SIG-M5 treated with dmso at 0.1 percent for 504 hours (cell line): ENCODE measurements at regions not wholly inside any gene's neighbourhood (a gene's known extent, or its start where the extent isn't known, plus 50 kb on each side); places are given as distances from the start of the nearest gene placed in this dataset.

Source experiments
- DNase-seq: peaks from one replicate; lab custom pipeline; 2025; ENCODE audit not compliant: unreplicated experiment; lab: John Stamatoyannopoulos, UW

DNA sequence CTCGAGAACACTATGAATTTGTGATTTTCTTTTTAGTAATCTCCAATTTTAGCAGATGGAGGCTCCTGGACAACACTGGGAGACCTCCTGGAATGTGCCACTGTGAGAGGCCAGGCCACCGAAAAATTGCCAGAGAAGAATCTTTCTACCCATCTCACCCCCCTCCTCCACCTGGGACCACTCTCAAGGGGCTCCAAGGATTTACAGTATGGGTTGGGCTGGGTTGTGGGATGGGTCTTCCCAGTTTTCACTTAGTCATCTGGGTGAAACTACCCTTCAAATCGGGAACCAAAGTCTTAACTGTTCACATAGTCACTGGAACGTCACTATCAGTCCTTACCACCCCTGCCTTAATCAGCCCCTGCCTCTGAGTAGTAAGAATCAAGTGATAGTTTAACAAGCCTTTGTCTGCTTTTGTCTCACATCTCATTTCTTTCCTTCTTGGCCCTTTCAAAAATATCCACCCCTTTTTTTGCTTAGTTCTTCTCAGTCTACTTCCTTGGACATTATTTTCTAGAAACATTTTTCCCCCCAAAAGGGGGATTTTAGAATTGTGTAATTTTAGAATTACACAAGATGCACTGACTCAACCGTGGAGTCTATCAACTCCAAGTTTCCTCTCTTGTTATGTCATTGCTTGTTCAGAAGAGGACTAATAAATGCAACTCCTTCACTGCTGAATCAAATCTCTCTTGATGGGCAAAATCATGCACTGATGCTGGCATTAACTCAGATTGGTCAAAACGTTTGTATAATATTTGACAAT lies 148.2 kb upstream of the MOCS1 start:
- DNase-seq, result no peak

DNA sequence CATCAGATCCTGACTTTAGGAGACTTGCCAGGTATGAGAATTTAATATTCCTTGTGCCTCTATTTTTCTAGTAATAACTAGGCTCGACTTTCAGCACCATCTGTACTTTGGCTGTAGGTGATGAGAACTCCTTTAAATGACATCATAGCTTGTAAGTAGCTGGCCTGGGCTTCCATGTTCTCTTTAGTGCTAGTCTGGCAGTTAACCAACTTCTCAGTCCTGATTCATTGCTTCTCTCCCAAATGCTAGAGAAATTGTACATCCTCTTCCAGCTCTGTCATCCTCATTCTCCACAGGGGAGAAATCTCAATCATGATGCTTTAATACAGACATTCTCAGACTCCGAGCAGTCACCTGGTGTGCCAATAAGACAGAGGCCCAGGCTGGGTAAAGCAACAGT lies 143.5 kb upstream of the MOCS1 start:
- DNase-seq, result no peak

DNA sequence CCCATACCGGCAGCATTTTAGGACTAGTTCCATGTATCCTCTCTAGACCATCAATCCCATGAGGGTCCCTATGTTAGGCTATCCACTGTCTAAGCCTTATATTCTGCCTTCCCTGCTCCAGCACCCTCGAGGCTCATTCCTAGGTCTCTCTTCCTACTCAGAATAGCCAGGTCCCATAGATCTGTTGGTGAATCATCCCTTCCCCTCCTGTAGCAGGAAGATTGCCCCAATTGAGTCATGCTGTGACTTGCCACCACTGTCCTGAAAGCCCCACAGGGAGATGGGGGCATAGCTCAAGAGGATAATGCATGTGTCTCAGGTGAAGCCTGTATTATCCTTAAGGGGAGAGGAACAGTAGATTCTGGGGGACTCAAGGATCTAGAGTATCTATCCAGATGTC lies 143.1 kb upstream of the MOCS1 start:
- DNase-seq, result no peak

DNA sequence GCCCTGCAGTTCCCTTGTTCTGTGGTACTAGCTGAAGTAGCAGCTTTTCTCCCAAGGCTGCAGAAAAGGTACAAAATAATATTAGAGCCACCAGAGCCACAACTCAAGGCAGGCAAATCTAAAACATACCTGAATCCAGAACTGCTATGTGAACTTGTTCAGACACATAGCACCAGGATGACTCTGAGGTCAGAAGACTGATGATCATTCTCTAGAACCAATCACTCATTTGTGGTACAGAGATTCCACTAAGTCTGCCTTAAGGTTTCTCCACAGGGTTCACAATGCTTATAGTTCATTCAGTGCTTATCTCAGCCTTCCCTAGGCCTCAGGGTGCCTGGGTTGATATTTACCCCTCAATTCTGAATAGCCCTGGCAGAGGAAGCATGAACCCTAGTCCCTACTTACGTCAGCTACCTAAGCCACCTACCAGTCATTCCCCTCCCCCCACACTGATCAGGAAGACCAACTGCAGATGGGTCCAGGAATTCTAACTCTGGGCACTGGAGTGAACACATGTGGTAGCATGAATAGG lies 140.9 kb upstream of the MOCS1 start:
- DNase-seq, result no peak

DNA sequence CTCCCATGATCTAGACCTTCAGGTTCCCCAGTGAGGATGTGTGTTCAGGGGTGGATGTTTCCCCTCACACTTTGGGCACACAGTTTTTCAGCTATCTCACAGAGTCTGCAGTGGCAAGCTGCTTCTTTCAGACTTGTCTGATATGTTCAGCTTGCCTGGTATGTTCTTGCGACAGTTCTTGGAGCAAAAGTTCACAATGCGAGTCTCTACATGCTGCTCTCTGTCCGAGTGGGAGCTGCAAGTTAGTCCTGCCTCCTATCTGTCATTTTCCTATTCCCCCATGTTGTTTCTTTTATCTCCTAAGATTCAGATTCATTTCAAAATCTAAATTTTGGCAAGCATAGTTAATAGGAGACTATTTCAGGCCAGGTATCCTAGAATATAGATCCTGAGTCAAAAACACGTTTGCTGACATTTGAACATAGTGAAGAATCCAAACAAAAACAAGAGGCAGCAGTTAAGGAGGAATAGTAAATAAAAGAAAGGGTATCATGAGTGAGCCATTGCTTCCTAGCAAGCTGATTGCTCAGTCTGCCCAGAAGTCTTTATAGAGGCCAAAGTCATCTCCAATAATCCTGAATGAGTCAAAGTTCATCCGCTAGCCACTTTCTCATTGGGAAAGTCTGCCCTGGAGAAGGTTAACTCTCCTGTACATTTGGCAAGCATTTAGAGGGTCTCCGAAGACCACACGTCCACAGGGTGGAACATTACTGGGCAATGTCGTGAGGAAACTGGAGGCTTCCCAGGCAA lies 140.2 kb upstream of the MOCS1 start:
- no peak for DNase-seq

DNA sequence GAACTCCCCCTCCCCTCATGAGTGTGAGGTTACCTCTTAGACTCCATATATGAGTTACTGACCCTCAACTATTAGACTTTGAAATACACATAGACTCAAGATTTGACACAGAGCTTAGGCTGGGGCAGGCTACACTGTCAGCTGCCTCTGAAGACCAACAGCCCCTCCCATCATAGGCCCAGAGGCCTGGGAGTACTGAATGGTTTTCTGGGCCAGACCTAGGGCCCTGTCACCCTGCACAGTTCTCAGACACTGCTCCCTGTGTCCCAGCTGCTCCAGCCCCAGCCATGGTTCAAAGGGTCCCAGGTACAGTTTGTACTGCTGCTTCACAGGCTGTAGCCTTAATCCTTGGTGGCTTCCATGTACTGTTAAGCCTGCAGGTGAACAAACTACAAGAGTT lies 132.1 kb upstream of the MOCS1 start:
- DNase-seq, result no peak

DNA sequence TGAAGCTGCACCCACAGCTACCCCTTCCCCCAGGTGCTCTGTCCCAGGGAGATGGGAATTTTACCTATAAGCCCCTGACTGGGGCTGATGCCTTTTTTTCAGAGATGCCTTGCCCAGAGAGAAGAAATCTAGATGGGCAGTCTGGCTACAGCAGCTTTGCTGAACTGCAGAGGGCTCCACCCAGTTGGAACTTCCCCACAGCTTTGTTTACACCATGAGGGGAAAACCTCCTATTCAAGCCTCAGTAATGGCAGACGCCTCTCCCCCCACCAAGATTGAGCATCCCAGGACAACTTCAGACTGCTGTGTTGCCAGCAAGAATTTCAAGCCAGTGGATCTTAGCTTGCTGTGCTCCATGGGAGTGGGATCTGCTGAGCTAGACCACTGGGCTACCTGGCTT lies 122.6 kb upstream of the MOCS1 start:
- no peak for DNase-seq

DNA sequence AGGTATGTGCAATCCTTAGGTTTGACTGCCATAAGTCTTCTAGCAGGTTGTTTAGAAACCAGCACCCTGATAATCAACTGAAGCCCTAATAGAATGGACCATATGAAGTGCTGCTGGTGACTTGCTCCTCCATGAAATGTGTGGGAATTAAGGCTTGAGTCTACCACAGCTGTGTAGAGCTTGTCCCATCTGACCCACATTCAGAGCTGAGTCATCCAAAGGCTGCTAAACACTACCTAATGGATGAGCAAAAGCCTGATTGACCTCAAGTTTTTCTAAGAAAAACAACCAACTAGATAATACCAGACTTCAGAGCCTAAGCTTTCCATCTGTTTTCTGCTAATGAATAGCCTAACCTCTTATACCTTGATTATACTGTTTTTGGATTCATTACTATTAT lies 120.3 kb upstream of the MOCS1 start:
- no peak for DNase-seq

DNA sequence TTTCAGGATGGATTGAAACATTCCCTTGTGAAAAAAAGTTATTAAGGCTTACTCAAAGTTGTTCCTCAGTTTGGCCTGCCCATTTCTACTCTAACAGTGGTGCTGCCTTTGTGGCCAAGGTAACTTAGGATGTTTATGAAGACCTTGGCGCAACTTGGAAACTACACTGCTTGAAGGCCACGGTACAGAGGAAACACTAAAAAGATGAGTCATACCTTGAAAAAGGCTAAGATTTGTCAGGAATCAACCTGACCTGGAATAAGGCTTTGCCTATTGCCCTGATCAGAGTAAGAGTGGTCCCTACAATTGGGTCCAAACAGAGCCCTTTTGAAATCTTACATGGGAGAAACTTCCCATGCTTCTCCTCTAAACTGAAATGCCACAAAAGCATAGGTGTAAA lies 119.9 kb upstream of the MOCS1 start:
- no peak for DNase-seq

DNA sequence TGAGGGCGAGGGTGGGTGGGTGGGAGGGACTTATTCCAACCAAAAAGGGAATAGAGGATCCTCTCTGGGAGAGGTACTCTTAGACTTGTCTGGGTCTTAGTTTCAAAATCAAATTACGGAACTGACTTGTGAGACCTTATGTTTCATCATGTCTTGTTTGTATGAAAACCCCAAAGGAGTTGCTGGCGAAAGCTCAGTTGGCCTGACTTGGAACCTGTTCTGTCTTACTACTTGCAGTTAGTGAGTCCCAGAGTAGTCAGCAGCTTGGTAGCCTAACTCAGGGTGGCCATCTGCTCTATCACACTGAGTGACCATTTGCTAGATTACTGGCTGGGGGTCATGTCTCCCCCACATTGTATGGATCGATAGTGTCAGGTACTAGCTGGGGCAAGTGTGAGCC lies 114.9 kb upstream of the MOCS1 start:
- no peak for DNase-seq

DNA sequence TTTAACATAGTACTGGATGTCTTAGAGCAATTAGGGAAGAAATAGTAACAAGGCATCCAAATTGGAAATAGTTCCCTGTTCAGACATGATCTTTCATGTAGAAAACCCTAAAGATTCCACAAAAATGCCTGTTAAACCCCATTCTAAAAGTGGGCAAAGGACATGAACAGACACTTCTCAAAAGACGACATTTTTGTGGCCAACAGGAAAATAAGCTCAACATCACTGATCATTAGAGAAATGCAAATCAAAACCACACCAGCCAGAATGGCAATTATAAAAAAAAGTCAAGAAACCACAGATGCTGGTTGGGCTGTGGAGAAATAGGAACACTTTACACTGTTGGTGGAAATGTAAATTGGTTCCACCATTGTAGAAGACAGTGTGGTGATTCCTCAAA lies 109.9 kb upstream of the MOCS1 start:
- no peak for DNase-seq

DNA sequence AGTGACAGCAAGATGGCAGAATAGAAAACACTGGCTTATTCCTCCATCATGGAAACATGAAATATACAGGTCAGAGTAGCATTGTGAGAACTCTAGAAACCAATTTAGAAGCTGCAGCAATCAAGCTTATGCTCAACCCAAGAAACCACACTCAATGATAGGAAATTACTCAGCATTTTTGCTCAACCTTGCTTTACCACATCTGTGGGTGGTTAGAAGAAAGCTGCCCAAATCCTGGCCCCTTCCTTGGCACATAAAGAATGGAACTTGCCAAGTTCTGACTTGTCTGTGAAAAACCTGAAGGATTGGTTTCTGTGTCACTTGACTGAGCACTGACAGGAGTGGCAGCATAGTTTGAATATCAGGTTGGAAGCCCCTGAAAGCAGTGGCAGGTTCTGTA lies 108.0 kb upstream of the MOCS1 start:
- DNase-seq, result no peak

DNA sequence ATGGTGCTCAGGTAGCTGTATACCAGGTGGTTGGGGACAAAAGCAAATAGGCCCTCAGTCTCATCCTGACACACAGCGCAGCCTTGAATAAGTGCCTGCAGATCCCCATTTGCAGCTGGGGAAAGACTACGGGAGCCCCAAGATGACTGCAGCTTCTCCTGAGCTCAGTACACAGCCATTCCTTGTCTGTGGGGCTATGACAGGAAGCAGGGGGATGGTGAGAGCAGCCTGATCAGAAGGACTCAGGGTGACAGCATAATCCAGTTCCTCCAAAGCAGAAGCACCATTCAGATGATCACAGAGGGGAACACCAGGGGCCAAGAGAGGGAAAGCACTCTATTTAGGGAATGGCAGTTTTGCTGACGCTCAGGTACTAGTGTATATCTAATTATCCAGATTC lies 104.8 kb upstream of the MOCS1 start:
- DNase-seq, result no peak

DNA sequence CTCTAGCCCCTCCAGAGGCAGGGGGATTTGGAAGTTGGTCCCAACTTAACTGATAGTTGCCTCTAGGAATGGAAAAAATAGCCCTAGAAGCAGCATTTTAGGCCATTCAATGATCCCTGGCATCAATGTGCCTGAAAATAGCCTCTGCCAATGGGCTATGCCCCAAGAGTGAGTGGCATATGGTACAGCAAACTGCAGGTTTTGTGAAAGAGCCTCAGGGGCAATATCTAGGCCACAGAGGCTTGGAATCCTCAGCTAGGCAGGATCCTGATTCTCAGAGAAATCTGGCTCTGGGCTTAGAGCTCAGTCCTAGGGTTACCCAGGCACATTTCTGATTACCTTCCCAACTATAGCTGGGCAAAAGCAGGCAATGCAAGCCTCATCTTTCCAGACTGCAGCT lies 104.4 kb upstream of the MOCS1 start:
- no peak for DNase-seq

DNA sequence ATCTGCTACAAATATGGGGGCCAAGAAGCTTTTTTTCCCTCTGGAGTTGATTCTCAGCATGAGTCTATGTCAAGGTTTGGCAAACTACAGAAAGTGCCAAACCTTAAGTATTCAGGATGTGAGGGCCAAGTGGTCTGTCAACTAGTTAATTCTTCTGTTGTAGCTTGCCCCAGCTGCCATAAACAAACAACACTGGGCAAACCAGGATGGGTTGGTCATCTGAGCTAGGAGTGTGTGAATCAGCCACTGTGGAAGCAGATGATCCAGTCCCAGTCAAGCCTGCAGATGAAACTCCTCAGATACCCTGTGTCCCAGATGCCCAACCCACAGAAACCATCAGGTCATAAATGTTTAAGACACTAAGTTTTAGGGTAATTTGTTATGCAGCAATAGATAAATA lies 103.0 kb upstream of the MOCS1 start:
- no peak for DNase-seq

DNA sequence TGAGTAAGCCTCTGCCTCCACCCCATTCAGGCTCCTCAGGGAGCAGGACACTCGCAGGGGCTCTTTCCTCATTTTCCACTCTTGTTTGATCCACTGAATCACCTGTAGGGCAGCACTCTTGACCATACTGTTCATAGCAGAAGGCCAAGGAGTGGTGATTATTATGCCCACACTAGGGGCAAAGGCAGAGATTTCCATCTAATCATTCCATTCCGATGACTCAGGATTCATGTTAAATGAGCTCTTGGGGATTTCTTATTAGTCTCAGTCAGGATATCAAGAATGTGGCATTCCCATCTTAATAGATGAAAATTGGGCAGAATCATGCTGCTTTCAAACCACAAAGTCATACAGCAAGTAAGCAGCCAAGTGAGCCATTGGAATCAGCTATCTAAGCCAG lies 101.9 kb upstream of the MOCS1 start:
- DNase-seq, result no peak

DNA sequence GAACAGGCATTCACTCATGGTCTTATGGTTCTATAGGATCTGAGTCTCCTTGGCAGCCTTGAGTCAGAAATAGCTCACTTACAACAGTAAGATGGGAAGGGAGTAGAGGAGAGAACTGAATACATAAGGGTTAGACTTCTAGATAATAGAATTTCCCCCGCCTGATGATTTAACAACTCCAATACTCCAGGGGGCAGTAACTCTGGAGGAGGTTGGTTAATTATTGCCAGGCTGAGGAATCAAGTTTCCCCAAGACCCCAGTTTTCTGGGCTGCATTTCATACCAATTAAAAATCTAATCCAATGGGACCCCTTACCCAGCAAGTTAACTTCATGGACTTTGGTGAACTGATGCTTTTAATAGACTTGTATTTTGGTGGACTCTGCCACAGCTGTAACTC lies 94.2 kb upstream of the MOCS1 start:
- no peak for DNase-seq

DNA sequence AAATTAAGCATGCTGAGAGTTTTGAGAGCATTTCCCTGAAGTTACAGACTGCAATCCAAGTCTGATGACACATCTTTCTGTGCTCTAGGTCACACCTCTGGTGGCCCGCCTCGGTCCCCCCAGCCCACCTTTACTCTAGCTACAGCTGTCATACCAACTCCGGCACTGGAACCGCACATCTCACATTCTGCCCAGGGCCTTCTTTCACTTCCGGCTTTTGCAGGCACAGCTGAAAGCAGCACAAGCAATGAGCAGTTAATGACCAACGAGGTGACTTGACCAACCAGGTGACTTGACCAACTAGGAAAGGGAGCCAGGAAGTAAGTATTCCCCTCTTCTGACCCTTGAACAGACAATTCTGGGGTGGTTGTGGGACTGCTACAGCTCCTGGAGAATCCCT lies 88.6 kb upstream of the MOCS1 start:
- DNase-seq, result no peak

DNA sequence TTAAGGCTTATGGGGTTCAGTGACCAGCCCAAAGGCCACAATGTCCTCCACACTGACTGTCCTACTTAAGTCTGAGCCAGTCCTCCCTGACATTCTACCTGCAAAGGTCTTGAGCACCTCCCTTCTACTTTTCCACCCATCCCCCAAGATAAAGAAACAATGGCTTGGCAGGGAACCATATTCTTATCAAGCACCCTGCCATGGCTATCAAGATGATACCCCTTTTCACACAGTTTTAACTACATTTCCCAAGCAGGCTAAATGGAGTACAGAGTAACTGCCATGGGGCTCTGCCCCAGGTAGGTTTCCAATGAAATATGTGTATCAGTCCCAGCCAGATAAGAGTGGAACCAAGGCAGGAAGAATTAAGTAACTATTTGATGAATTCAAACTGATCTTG lies 85.9 kb upstream of the MOCS1 start:
- DNase-seq, result no peak

DNA sequence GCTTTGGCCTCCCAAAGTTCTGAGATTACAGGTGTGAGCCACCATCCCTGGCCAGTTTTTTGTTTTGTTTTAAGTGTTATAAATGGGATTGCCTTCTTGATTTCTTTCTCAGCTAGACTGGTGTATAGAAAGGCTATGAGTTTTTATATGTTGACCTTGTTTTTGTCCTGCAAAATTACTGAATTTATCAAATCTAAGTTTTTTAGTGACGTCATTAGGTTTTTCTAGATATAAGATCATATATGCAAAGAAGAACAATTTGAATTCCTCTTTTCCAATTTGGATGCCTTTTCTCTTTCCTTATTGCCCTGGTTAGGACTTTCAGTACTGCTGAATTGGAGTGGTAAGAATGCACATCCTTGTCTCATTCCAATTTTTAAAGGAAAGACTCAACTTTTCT lies 81.3 kb upstream of the MOCS1 start:
- no peak for DNase-seq

DNA sequence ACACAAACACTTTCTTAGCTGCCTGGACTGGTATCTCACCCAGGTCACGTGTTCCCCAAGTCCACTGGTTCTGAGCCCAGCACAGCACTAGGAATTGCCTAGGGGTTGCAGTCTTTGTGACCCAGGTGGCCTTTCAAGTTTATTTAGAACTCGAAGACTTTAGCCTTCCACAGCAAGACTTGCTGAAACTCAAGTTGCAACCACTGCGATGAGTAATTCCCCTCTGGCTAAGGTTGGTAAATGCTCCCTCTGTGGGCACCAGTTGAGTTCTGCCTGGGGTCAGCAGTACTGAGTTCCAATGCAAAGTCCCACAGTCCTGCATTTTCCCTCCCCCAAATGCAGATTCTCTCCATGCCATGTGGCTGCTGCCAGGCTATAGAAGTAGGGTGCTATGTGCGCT lies 77.6 kb upstream of the MOCS1 start:
- DNase-seq, result no peak

DNA sequence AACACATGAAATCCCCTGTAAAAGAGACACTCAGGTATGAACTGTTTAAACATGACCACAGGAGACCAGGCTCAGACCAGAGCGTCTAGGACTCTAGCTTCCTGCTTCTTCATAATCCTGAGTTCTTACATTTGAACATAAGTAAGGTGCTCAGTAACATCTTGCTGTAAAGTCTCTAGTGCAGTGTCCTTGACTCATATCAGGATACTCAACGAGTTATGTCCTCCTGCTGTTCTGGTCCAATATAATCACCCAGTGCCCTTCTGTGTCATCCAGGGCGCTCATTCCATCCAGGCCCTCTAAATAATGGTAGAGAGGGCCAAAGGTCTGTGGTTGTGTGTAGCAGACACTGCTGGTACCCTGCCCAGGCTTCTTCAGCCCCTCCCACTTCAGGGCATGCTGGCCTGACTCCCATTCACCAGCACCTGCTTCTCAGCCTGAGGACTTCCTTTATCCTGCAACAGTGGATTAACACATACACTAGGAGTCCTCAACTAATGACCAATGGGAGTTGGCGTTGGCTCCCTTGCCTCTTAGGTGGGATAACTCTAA lies 66.8 kb upstream of the MOCS1 start:
- no peak for DNase-seq
